GM12891 (cell line): ENCODE measurements at regions not wholly inside any gene's neighbourhood (a gene's known extent, or its start where the extent isn't known, plus 50 kb on each side); places are given as distances from the start of the nearest gene placed in this dataset.
A peak's percentile ranks its signal among the peaks of the same experiment; 100 is the strongest.

Experiments
- DNase-seq: peaks from one replicate; pipeline ENCODE4 v3.0.0; 2011; ENCODE audit warnings: low spot score; ENCODE audit not compliant: insufficient read length
- FAIRE-seq: peaks from 2 replicates; lab custom pipeline; 2011; peaks lifted over from hg19 to GRCh38; lab: Jason Lieb, UNC
- PAX5 ChIP-seq: IDR thresholded peaks from 2 replicates; pipeline ENCODE4 v1.6.1; 2011; ENCODE audit warnings: low read length, moderate library complexity, mild to moderate bottlenecking; ENCODE audit not compliant: insufficient read depth, severe bottlenecking
- POLR2A ChIP-seq: IDR thresholded peaks from 2 replicates; pipeline ENCODE4 v1.6.1; 2011; ENCODE audit warnings: low read depth, low read length, control low read depth
- POLR2AphosphoS5 ChIP-seq: IDR thresholded peaks from 2 replicates; pipeline ENCODE4 v1.6.1; 2011; ENCODE audit warnings: low read depth, low read length, control low read depth
- POU2F2 ChIP-seq: IDR thresholded peaks from 2 replicates; pipeline ENCODE4 v1.6.1; 2011; ENCODE audit warnings: low read depth, mild to moderate bottlenecking, control low read depth, low read length, moderate library complexity
- SPI1 ChIP-seq: IDR thresholded peaks from 2 replicates; pipeline ENCODE4 v1.6.1; 2011; ENCODE audit warnings: low read depth, low read length, control low read depth
- TAF1 ChIP-seq: IDR thresholded peaks from 2 replicates; pipeline ENCODE4 v1.6.1; 2011; ENCODE audit warnings: low read depth, low read length, control low read depth

GRCh38 chr11:116287866-116288265 lies 484.9 kb downstream of the BUD13 start:
- TF ChIP-seq SPI1 (no peak), POLR2AphosphoS5 (no peak), POU2F2 (no peak), PAX5 (no peak), POLR2A (no peak), TAF1 (no peak)
- no peak for FAIRE-seq
- DNase-seq: no peak

GRCh38 chr11:116285026-116285425 lies 487.8 kb downstream of the BUD13 start:
- DNase-seq: no peak
- TF ChIP-seq POLR2A (no peak), PAX5 (no peak), TAF1 (no peak), POLR2AphosphoS5 (no peak), POU2F2 (no peak), SPI1 (no peak)
- no peak for FAIRE-seq

- no peak for DNase-seq
- no peak for TF ChIP-seq POLR2AphosphoS5
- TF ChIP-seq POLR2A: no peak
- TF ChIP-seq TAF1: no peak
- no peak for TF ChIP-seq PAX5
- no peak for TF ChIP-seq POU2F2
- TF ChIP-seq SPI1: no peak
- FAIRE-seq: no peak
Measured at GRCh38 chr11:116283300-116283699, 489.5 kb downstream of the BUD13 start.

GRCh38 chr11:116282481-116282880 lies 490.3 kb downstream of the BUD13 start:
- no peak for DNase-seq
- FAIRE-seq: no peak
- TF ChIP-seq POLR2A: no peak
- no peak for TF ChIP-seq SPI1
- no peak for TF ChIP-seq TAF1
- TF ChIP-seq PAX5: no peak
- TF ChIP-seq POU2F2: no peak
- TF ChIP-seq POLR2AphosphoS5: no peak

- DNase-seq (no peak), FAIRE-seq (no peak)
- no peak for TF ChIP-seq PAX5
- no peak for TF ChIP-seq TAF1
- TF ChIP-seq SPI1: no peak
Measured at GRCh38 chr11:116281173-116282160, 491.3 kb downstream of the BUD13 start.

GRCh38 chr11:116279511-116279910 lies 493.3 kb downstream of the BUD13 start:
- DNase-seq: no peak
- TF ChIP-seq POLR2AphosphoS5 (no peak), TAF1 (no peak), POU2F2 (no peak), SPI1 (no peak), POLR2A (no peak), PAX5 (no peak)
- no peak for FAIRE-seq

GRCh38 chr11:116278076-116278475 lies 494.7 kb downstream of the BUD13 start:
- FAIRE-seq (no peak), DNase-seq (no peak)
- TF ChIP-seq PAX5 (no peak), POU2F2 (no peak), TAF1 (no peak), POLR2A (no peak), SPI1 (no peak), POLR2AphosphoS5 (no peak)

GRCh38 chr11:116276051-116277044 lies 496.4 kb downstream of the BUD13 start:
- DNase-seq (peak; percentile 81), FAIRE-seq (peak; percentile 85)
- TF ChIP-seq POLR2AphosphoS5: no peak
- no peak for TF ChIP-seq TAF1
- no peak for TF ChIP-seq POLR2A
- TF ChIP-seq POU2F2: no peak
- no peak for TF ChIP-seq PAX5
- TF ChIP-seq SPI1: no peak

GRCh38 chr11:116275635-116276034 lies 497.2 kb downstream of the BUD13 start:
- no peak for DNase-seq
- no peak for TF ChIP-seq TAF1
- no peak for TF ChIP-seq POLR2A
- TF ChIP-seq SPI1: no peak
- no peak for TF ChIP-seq PAX5
- TF ChIP-seq POLR2AphosphoS5: no peak
- FAIRE-seq: no peak
